NCI-H2029 (cell line): ENCODE measurements at regions not wholly inside any gene's neighbourhood (a gene's known extent, or its start where the extent isn't known, plus 50 kb on each side); places are given as distances from the start of the nearest gene placed in this dataset.

Experiments
- DNase-seq: peaks from one replicate; lab custom pipeline; 2025; lab: John Stamatoyannopoulos, UW

GRCh38 chr2:16411788-16412187, 253.8 kb downstream of the CYRIA start:
- no peak for DNase-seq

GRCh38 chr2:16409849-16410248, 255.8 kb downstream of the CYRIA start:
- DNase-seq: no peak

GRCh38 chr2:16409006-16409390, 256.6 kb downstream of the CYRIA start:
- no peak for DNase-seq

GRCh38 chr2:16408331-16409005, 257.2 kb downstream of the CYRIA start:
- DNase-seq: no peak

GRCh38 chr2:16407358-16407757, 258.3 kb downstream of the CYRIA start:
- DNase-seq: no peak

- DNase-seq: no peak
Measured at GRCh38 chr2:16406496-16407289, 258.9 kb downstream of the CYRIA start.

GRCh38 chr2:16405551-16405950, 260.1 kb downstream of the CYRIA start:
- no peak for DNase-seq

GRCh38 chr2:16404551-16405300, 260.9 kb downstream of the CYRIA start:
- no peak for DNase-seq

GRCh38 chr2:16404146-16404545, 261.5 kb downstream of the CYRIA start:
- no peak for DNase-seq

GRCh38 chr2:16402891-16403290, 262.7 kb downstream of the CYRIA start:
- DNase-seq: no peak

- no peak for DNase-seq
Measured at GRCh38 chr2:16401761-16402300, 263.8 kb downstream of the CYRIA start.

- DNase-seq: no peak
Measured at GRCh38 chr2:16400127-16400623, 265.5 kb downstream of the CYRIA start.

- DNase-seq: no peak
Measured at GRCh38 chr2:16398486-16399043, 267.1 kb downstream of the CYRIA start.

- no peak for DNase-seq
Measured at GRCh38 chr2:16397681-16398475, 267.8 kb downstream of the CYRIA start.

GRCh38 chr2:16396986-16397385, 268.6 kb downstream of the CYRIA start:
- no peak for DNase-seq

- DNase-seq: no peak
Measured at GRCh38 chr2:16396171-16396570, 269.5 kb downstream of the CYRIA start.

GRCh38 chr2:16395601-16396000, 270.0 kb downstream of the CYRIA start:
- no peak for DNase-seq

GRCh38 chr2:16394986-16395550, 270.6 kb downstream of the CYRIA start:
- DNase-seq: no peak

GRCh38 chr2:16394072-16394985, 271.3 kb downstream of the CYRIA start:
- DNase-seq: no peak
